ENCODE measurements at regions not wholly inside any gene's neighbourhood (a gene's known extent, or its start where the extent isn't known, plus 50 kb on each side); places are given as distances from the start of the nearest gene placed in this dataset.
A peak's percentile ranks its signal among the peaks of the same experiment; 100 is the strongest.

DNA sequence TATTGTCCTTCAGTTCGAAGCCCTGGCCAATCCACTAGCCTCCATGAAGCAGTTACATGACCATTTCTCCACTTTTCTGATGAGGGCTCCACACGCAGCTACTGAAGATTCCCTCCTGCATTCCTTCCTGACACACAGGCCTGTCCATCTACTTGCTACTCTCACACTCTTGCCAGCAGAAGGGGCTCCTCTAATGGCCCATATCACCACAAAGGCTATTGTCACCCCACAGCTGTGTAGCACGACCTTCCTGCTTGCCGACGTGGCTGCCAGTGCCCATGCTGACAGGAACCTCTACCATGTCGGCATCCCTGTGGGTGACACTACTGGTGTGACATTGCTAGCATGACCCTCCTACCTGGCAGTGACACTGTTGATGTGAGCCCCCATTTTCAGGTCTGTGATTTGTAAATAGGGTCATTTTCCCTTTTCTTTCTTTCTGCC, 1528.6 kb upstream of the TPTE start (continued):
- TF ChIP-seq CHD7 (IDR thresholded peaks at IDR 0.05; ENCODE audit: low read depth, low read length) (peak; percentile 58), SMAD1 (IDR thresholded peaks at IDR 0.05; ENCODE audit: low read depth, low read length, partially characterized antibody) (peak; percentile 45), LCOR (CRISPR knock-in tag; IDR thresholded peaks at IDR 0.05) (no peak), STAG1 (CRISPR knock-in tag; IDR thresholded peaks at IDR 0.05; ENCODE audit: borderline replicate concordance) (no peak), TFAM (CRISPR knock-in tag; conservative IDR thresholded peaks at IDR 0.05) (no peak), HDAC1 (IDR thresholded peaks at IDR 0.05) (no peak), SETDB1 (IDR thresholded peaks at IDR 0.05; ENCODE audit: low read length) (no peak), HBP1 (CRISPR knock-in tag; IDR thresholded peaks at IDR 0.05) (peak; percentile 56; the same call in 1 of the 2 replicates), GABPB2 (CRISPR knock-in tag; conservative IDR thresholded peaks at IDR 0.05) (0 out of 2 replicates have a peak, but pooled peaks have one; percentile 35), ZNF764 (CRISPR knock-in tag; IDR thresholded peaks at IDR 0.05; ENCODE audit: low read depth) (0 out of 2 replicates have a peak, but pooled peaks have one; percentile 28), NFE2L1 (tag; IDR thresholded peaks at IDR 0.05; ENCODE audit: borderline replicate concordance, low read depth) (no peak), CCAR2 (IDR thresholded peaks at IDR 0.05; ENCODE audit: low read depth, low read length) (peak; percentile 97), CXXC5 (CRISPR knock-in tag; IDR thresholded peaks at IDR 0.05) (peak; percentile 10; the same call in 1 of the 2 replicates), XRCC5 (IDR thresholded peaks at IDR 0.05; ENCODE audit: low read depth, low read length) (peak; percentile 59; the same call in 1 of the 2 replicates), YY1 (IDR thresholded peaks at IDR 0.05; ENCODE audit: borderline replicate concordance in 1 of 3, control insufficient read depth in 1 of 3, extremely low read depth in 1 of 3, insufficient read depth in 3 of 3, insufficient read length in 1 of 3, insufficient replicate concordance in 2 of 3, low read depth in 1 of 3, low read length in 2 of 3) (peak in 1 of 3 experiments; percentile 5), PHF20 (IDR thresholded peaks at IDR 0.05; ENCODE audit: partially characterized antibody) (peak; percentile 82)
